Astrocyte (in vitro differentiated cells and primary cell): ENCODE measurements at regions not wholly inside any gene's neighbourhood (a gene's known extent, or its start where the extent isn't known, plus 50 kb on each side); places are given as distances from the start of the nearest gene placed in this dataset.

Source experiments
- DNase-seq: peaks from one replicate; pipeline ENCODE4 v3.0.0-alpha.2; 2010; ENCODE audit warnings: low read depth
- FAIRE-seq: peaks from 2 replicates; lab custom pipeline; 2011; peaks lifted over from hg19 to GRCh38; lab: Jason Lieb, UNC
- H2AFZ ChIP-seq: 2 replicates; pipeline ENCODE4 v1.6.0; 2012; ENCODE audit warnings: low read depth, low read length, inconsistent platforms
- H3K27ac ChIP-seq: 2 replicates; pipeline ENCODE4 v1.5.1; 2011; ENCODE audit warnings: low read depth, low read length, inconsistent platforms
- H3K27me3 ChIP-seq: 2 replicates; pipeline ENCODE4 v1.6.0; 2011; ENCODE audit warnings: low read length, inconsistent platforms; ENCODE audit not compliant: insufficient read depth
- H3K36me3 ChIP-seq: 2 replicates; pipeline ENCODE4 v1.5.1; 2011; ENCODE audit warnings: low read length, inconsistent platforms; ENCODE audit not compliant: insufficient read depth
- H3K4me1 ChIP-seq: 2 replicates; pipeline ENCODE4 v1.5.1; 2011; ENCODE audit warnings: low read length, inconsistent platforms; ENCODE audit not compliant: insufficient read depth
- H3K4me2 ChIP-seq: 2 replicates; pipeline ENCODE4 v1.6.0; 2012; ENCODE audit warnings: low read length, inconsistent platforms
- H3K4me3 ChIP-seq: 2 replicates; pipeline ENCODE4 v1.5.1; 2011; ENCODE audit warnings: low read depth, mild to moderate bottlenecking, low read length, inconsistent platforms; ENCODE audit not compliant: insufficient read depth
- H3K79me2 ChIP-seq: 2 replicates; pipeline ENCODE4 v1.6.0; 2012; ENCODE audit warnings: mild to moderate bottlenecking, low read length, inconsistent platforms; ENCODE audit not compliant: insufficient read depth
- H3K9ac ChIP-seq: 2 replicates; pipeline ENCODE4 v1.6.0; 2012; ENCODE audit warnings: mild to moderate bottlenecking, low read length, inconsistent platforms
- H3K9me3 ChIP-seq: 2 replicates; pipeline ENCODE4 v1.5.1; 2012; ENCODE audit warnings: low read depth, mild to moderate bottlenecking, low read length, inconsistent platforms; ENCODE audit not compliant: insufficient read depth
- H4K20me1 ChIP-seq: 2 replicates; pipeline ENCODE4 v1.6.0; 2012; ENCODE audit warnings: low read length, inconsistent platforms; ENCODE audit not compliant: insufficient read depth
- H3K27ac Mint-ChIP-seq: one replicate; pipeline ENCODE4 v1.8.0; 2021; ENCODE audit warnings: mild to moderate bottlenecking, mixed read lengths; ENCODE audit not compliant: unreplicated experiment
- H3K27me3 Mint-ChIP-seq: one replicate; pipeline ENCODE4 v1.8.0; 2021; ENCODE audit warnings: low read depth, mixed read lengths; ENCODE audit not compliant: unreplicated experiment
- H3K36me3 Mint-ChIP-seq: one replicate; pipeline ENCODE4 v1.8.0; 2021; ENCODE audit warnings: low read depth, mixed read lengths; ENCODE audit not compliant: unreplicated experiment
- H3K4me1 Mint-ChIP-seq: one replicate; pipeline ENCODE4 v1.8.0; 2021; ENCODE audit warnings: low read depth, mixed read lengths; ENCODE audit not compliant: unreplicated experiment
- H3K4me3 Mint-ChIP-seq: one replicate; pipeline ENCODE4 v1.8.0; 2021; ENCODE audit warnings: mild to moderate bottlenecking, moderate library complexity, mixed read lengths; ENCODE audit not compliant: unreplicated experiment
- H3K9me3 Mint-ChIP-seq: one replicate; pipeline ENCODE4 v1.8.0; 2021; ENCODE audit warnings: mild to moderate bottlenecking, mixed read lengths; ENCODE audit not compliant: unreplicated experiment
- EZH2 ChIP-seq: IDR thresholded peaks from 2 replicates; pipeline ENCODE4 v1.6.1; 2012; ENCODE audit warnings: mild to moderate bottlenecking, low read length, inconsistent platforms; ENCODE audit not compliant: insufficient read depth
- TF ChIP-seq, protein P1 (sequence below): IDR thresholded peaks from 2 replicates; pipeline ENCODE4 v1.5.1; 2011; ENCODE audit warnings: low read depth, mild to moderate bottlenecking, inconsistent platforms, low read length, moderate library complexity; ENCODE audit not compliant: insufficient read depth

DNA sequence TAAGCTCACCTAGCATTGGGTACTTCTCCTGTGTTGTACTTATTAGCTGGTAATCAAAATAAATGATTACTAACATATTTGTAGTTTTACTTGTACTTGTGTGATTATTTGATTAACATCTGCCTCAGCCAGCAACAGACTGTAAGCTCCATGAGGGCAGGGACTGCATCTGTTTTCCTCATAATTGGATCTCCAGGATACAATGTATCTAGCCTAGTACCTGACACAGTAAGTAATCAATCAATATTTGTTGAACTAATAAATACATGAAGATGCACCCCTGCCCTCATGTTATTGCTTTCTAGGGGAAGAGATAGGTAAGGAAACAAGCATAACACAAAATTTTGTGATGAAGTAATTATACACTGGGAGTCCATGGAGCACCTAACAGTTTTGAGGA, 101.5 kb downstream of the TENT5C start:
- Histone ChIP-seq H3K4me1 (no peaks in the 10 kb centered on the region), H3K79me2 (no peaks in the 10 kb centered on the region), H3K27ac (no peak overlapping the region), H3K36me3 (no peaks in the 10 kb centered on the region), H3K9me3 (no peaks in the 10 kb centered on the region), H3K9ac (no peak overlapping the region), H3K4me2 (no peak overlapping the region), H4K20me1 (no peaks in the 10 kb centered on the region), H2AFZ (no peak overlapping the region), H3K4me3 (no peak overlapping the region), H3K27me3 (no peaks in the 10 kb centered on the region)
- H3K27ac Mint-ChIP-seq: no peak overlapping the region
- H3K9me3 Mint-ChIP-seq: peaks cover 13% of the 10 kb centered on the region
- H3K4me3 Mint-ChIP-seq: no peak overlapping the region
- FAIRE-seq (no peak), DNase-seq (no peak)
- peaks cover 5% of the 10 kb centered on the region for H3K4me1 Mint-ChIP-seq
- peaks cover 4% of the 10 kb centered on the region for H3K27me3 Mint-ChIP-seq
- H3K36me3 Mint-ChIP-seq: no peaks in the 10 kb centered on the region
- no peak for TF ChIP-seq EZH2
- TF ChIP-seq, protein P1, sequence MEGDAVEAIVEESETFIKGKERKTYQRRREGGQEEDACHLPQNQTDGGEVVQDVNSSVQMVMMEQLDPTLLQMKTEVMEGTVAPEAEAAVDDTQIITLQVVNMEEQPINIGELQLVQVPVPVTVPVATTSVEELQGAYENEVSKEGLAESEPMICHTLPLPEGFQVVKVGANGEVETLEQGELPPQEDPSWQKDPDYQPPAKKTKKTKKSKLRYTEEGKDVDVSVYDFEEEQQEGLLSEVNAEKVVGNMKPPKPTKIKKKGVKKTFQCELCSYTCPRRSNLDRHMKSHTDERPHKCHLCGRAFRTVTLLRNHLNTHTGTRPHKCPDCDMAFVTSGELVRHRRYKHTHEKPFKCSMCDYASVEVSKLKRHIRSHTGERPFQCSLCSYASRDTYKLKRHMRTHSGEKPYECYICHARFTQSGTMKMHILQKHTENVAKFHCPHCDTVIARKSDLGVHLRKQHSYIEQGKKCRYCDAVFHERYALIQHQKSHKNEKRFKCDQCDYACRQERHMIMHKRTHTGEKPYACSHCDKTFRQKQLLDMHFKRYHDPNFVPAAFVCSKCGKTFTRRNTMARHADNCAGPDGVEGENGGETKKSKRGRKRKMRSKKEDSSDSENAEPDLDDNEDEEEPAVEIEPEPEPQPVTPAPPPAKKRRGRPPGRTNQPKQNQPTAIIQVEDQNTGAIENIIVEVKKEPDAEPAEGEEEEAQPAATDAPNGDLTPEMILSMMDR: no peak

DNA sequence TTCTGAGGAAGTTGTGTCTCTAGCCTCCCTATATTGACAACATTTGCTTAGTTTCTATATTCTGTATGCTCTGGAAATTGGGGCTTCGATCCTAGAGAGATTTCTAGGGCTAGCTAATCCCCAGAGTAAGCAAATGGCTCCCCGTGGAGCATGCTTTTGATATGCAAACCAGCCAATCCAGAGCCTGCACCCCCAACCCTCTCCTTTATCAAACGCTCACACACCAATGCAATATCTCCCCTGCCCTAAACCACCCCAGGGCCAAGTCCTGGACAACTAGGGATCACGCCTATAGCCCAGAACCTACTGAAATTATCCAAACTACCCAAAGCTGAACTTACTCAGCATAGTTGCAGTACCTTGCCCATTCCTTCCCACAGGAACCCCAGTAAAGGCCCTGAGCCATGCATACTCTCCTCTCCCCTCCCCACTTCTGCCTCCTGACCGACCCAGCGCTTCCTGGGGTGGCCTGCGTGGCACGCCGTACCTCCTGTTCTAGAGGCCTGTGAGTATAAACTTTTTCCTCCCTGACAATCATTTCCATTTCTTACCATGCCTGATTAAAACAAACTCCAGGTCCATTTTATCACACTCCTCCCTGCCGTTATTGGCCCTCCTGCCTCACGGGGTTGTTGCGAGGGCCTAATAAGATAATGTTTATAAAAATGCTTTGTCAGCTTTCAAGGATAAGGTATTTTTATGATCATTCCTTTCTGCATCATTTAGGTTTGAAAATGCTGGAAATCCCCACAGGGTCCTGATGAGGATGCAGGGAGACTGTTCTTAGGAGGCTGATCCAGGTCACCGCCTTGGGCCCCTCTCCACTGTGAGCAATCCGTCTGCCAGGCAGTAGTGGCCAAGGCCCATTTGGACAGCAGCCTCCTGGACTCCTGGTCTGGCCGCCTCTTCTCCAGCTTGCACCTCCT, 102.7 kb downstream of the TENT5C start:
- TF ChIP-seq EZH2: no peak
- TF ChIP-seq, protein P1: no peak
- Histone ChIP-seq H3K4me1 (no peaks in the 10 kb centered on the region), H3K27me3 (no peaks in the 10 kb centered on the region), H2AFZ (no peak overlapping the region), H3K27ac (no peak overlapping the region), H3K79me2 (no peaks in the 10 kb centered on the region), H4K20me1 (no peaks in the 10 kb centered on the region), H3K9ac (no peak overlapping the region), H3K36me3 (no peaks in the 10 kb centered on the region), H3K4me3 (no peak overlapping the region), H3K9me3 (no peaks in the 10 kb centered on the region), H3K4me2 (no peak overlapping the region)
- Mint-ChIP-seq H3K4me3 (no peak overlapping the region), H3K36me3 (no peaks in the 10 kb centered on the region), H3K27me3 (peaks cover 4% of the 10 kb centered on the region), H3K9me3 (peaks cover 13% of the 10 kb centered on the region), H3K4me1 (peaks cover 1% of the 10 kb centered on the region), H3K27ac (no peak overlapping the region)
- DNase-seq (no peak), FAIRE-seq (no peak)

DNA sequence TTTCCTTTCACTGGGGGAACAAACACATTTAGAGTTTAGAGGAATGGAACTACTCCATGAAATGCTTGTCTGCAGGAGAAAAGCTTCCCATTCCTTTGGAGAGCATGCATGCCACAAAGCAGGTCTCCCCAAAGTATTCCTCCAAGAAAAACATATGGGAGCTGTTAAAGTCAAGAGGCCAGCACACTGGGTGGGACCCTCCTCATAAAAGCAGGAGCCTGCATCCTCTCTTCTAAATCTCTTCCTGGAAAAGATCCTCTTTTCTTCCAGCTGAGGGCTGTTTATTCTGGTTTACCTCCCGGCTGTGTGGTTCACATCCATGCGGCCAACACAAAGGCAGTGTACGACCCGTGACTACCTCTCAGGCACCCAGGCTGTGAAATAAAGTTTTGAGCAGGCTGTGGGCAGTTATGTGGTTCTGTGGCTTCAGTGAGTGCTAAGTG, 103.4 kb downstream of the TENT5C start:
- DNase-seq: no peak
- no peaks in the 10 kb centered on the region for H3K36me3 Mint-ChIP-seq
- no peaks in the 10 kb centered on the region for H3K9me3 ChIP-seq
- no peak overlapping the region for H3K27ac ChIP-seq
- no peaks in the 10 kb centered on the region for H3K27me3 ChIP-seq
- H2AFZ ChIP-seq: no peak overlapping the region
- no peaks in the 10 kb centered on the region for H3K36me3 ChIP-seq
- H3K4me1 Mint-ChIP-seq: peaks cover 1% of the 10 kb centered on the region
- FAIRE-seq: no peak
- no peaks in the 10 kb centered on the region for H3K4me1 ChIP-seq
- no peak overlapping the region for H3K4me3 Mint-ChIP-seq
- no peak overlapping the region for H3K27ac Mint-ChIP-seq
- H4K20me1 ChIP-seq: no peaks in the 10 kb centered on the region
- no peak overlapping the region for H3K9ac ChIP-seq
- no peaks in the 10 kb centered on the region for H3K79me2 ChIP-seq
- H3K9me3 Mint-ChIP-seq: peaks cover 13% of the 10 kb centered on the region
- peaks cover 4% of the 10 kb centered on the region for H3K27me3 Mint-ChIP-seq
- TF ChIP-seq, protein P1: no peak
- no peak for TF ChIP-seq EZH2
- no peak overlapping the region for H3K4me2 ChIP-seq
- no peak overlapping the region for H3K4me3 ChIP-seq
